GM23338 (cell line): ENCODE measurements at regions not wholly inside any gene's neighbourhood (a gene's known extent, or its start where the extent isn't known, plus 50 kb on each side); places are given as distances from the start of the nearest gene placed in this dataset.

Experiments
- ETS1 ChIP-seq: IDR thresholded peaks from 2 replicates; pipeline ENCODE4 v1.6.1; 2016; ENCODE audit warnings: antibody characterized with exemption
- NANOG ChIP-seq: IDR thresholded peaks from 2 replicates; pipeline ENCODE4 v1.6.1; 2016; ENCODE audit warnings: antibody characterized with exemption, borderline replicate concordance
- POLR2AphosphoS5 ChIP-seq: IDR thresholded peaks from 2 replicates; pipeline ENCODE4 v1.6.1; 2016; ENCODE audit warnings: antibody characterized with exemption, low read depth
- TF ChIP-seq, protein P1 (sequence below), 2 experiments: fragments of 200-600 bp in 1 of 2; sonication (generic) in 1 of 2; conservative IDR thresholded peaks; 2 replicates each; pipeline versions ENCODE4 v1.5.1 to v1.6.1; 2016 to 2017; ENCODE audit warnings: antibody characterized with exemption in 2 of 2, low read depth in 2 of 2, mild to moderate bottlenecking in 2 of 2, moderate library complexity in 1 of 2
- TF ChIP-seq, protein P2 (sequence below): IDR thresholded peaks from one replicate; pipeline ENCODE4 v1.6.1; 2018; ENCODE audit warnings: antibody characterized with exemption; ENCODE audit not compliant: unreplicated experiment

DNA sequence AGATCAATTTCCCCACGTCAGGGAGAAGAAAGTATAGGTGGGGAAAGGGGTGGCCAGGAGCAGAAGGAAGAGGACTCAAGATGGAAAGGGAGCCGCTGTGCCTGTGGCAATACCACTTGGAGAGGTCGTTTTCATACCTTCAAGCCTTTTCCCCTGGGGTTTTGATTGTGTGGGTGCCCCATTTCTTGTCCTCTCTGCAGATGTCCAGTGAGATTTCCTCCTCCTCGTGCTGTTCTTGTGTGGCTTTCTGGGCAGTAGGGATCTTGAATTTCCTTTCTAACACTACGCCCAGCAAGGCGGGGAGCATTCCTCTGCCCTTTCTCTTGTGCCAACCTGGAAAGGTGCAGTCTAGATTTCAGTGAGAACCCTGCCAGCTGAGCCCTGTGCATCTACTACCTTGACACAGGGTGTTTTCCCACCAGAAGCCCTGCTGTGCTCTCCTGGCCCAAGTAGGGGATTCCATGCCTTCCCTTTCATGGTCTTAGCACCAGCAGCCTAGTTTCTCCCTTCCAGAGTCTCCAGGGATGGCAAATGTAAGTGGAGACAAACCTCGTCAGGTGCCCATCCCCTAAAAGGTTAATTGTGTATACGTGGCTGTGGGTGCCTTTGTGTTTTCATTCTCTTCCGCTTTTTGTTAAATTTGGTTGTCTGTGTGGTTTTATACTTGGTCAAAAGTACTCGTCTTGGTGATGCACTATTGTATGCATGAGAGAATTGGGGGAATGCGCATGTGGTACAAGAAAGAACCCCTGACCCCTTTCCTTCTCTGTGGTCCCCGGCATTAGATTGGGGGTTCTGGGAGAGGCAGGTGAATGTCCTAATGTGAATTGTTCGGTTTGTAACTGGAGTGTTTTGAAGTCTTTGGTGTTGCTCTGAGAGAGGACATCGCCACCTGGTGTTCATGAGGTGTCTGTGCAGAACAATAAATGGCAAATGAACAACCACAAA lies 71.4 kb upstream of the MPEG1 start:
- TF ChIP-seq, protein P1, sequence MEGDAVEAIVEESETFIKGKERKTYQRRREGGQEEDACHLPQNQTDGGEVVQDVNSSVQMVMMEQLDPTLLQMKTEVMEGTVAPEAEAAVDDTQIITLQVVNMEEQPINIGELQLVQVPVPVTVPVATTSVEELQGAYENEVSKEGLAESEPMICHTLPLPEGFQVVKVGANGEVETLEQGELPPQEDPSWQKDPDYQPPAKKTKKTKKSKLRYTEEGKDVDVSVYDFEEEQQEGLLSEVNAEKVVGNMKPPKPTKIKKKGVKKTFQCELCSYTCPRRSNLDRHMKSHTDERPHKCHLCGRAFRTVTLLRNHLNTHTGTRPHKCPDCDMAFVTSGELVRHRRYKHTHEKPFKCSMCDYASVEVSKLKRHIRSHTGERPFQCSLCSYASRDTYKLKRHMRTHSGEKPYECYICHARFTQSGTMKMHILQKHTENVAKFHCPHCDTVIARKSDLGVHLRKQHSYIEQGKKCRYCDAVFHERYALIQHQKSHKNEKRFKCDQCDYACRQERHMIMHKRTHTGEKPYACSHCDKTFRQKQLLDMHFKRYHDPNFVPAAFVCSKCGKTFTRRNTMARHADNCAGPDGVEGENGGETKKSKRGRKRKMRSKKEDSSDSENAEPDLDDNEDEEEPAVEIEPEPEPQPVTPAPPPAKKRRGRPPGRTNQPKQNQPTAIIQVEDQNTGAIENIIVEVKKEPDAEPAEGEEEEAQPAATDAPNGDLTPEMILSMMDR (conservative IDR thresholded peaks at IDR 0.05; ENCODE audit: low read depth in 2 of 2): peak; percentile 74 to 82
- TF ChIP-seq POLR2AphosphoS5 (no peak), NANOG (no peak), ETS1 (no peak)
- TF ChIP-seq, protein P2, sequence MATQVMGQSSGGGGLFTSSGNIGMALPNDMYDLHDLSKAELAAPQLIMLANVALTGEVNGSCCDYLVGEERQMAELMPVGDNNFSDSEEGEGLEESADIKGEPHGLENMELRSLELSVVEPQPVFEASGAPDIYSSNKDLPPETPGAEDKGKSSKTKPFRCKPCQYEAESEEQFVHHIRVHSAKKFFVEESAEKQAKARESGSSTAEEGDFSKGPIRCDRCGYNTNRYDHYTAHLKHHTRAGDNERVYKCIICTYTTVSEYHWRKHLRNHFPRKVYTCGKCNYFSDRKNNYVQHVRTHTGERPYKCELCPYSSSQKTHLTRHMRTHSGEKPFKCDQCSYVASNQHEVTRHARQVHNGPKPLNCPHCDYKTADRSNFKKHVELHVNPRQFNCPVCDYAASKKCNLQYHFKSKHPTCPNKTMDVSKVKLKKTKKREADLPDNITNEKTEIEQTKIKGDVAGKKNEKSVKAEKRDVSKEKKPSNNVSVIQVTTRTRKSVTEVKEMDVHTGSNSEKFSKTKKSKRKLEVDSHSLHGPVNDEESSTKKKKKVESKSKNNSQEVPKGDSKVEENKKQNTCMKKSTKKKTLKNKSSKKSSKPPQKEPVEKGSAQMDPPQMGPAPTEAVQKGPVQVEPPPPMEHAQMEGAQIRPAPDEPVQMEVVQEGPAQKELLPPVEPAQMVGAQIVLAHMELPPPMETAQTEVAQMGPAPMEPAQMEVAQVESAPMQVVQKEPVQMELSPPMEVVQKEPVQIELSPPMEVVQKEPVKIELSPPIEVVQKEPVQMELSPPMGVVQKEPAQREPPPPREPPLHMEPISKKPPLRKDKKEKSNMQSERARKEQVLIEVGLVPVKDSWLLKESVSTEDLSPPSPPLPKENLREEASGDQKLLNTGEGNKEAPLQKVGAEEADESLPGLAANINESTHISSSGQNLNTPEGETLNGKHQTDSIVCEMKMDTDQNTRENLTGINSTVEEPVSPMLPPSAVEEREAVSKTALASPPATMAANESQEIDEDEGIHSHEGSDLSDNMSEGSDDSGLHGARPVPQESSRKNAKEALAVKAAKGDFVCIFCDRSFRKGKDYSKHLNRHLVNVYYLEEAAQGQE: no peak
